ENCODE measurements at regions not wholly inside any gene's neighbourhood (a gene's known extent, or its start where the extent isn't known, plus 50 kb on each side); places are given as distances from the start of the nearest gene placed in this dataset.

DNA sequence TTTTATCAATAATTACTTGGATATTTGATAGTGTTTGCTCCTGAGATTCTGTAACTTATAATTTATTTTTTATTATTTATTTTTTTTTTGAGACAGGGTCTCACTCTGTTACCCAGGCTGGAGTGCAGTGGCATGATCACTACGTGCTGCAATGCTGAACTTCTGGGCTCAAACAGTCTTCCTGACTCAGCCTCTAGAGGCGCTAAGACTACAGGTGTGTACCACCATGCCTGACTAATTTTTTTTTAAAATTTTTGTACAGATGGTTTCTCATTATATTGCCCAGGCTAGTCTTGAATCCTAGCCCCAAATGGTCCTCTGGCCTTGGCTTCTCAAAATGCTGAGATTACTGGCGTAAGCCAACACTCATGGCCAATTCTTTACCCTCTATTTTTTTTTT, 845.5 kb upstream of the ADGRL4 start:
- H3K4me1 ChIP-seq (ENCODE audit: insufficient read depth, low read length, poor library complexity, severe bottlenecking), result no peaks in the 10 kb centered on the region
- H3K9me2 ChIP-seq (ENCODE audit: insufficient read depth, low read length), result no peaks in the 10 kb centered on the region
- no peak overlapping the region for H3K4me3 ChIP-seq (ENCODE audit: low read depth, low read length, poor library complexity, severe bottlenecking)
- no peaks in the 10 kb centered on the region for H3K79me2 ChIP-seq (ENCODE audit: insufficient read depth, low read depth, low read length)
- H3K9me3 ChIP-seq (ENCODE audit: low read length), result no peaks in the 10 kb centered on the region
- POLR2A ChIA-PET, result no interaction called here
- no peak overlapping the region for H2AFZ ChIP-seq (ENCODE audit: low read length)
- intact Hi-C loops (cut with micrococcal nuclease; ENCODE audit: unreplicated experiment), result no loop called here
- BruUV-seq (replicated peaks), result no TSS peak
- H3K4me2 ChIP-seq (ENCODE audit: low read length), result no peak overlapping the region
- DNase-seq (ENCODE audit: low spot score), result peak; percentile 48
- no peaks in the 10 kb centered on the region for H4K20me1 ChIP-seq (ENCODE audit: insufficient read depth, low read length)
- H3K27ac ChIP-seq (ENCODE audit: low read depth, low read length, poor library complexity, severe bottlenecking), result no peak overlapping the region
- TF ChIP-seq, protein P1, sequence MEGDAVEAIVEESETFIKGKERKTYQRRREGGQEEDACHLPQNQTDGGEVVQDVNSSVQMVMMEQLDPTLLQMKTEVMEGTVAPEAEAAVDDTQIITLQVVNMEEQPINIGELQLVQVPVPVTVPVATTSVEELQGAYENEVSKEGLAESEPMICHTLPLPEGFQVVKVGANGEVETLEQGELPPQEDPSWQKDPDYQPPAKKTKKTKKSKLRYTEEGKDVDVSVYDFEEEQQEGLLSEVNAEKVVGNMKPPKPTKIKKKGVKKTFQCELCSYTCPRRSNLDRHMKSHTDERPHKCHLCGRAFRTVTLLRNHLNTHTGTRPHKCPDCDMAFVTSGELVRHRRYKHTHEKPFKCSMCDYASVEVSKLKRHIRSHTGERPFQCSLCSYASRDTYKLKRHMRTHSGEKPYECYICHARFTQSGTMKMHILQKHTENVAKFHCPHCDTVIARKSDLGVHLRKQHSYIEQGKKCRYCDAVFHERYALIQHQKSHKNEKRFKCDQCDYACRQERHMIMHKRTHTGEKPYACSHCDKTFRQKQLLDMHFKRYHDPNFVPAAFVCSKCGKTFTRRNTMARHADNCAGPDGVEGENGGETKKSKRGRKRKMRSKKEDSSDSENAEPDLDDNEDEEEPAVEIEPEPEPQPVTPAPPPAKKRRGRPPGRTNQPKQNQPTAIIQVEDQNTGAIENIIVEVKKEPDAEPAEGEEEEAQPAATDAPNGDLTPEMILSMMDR (conservative IDR thresholded peaks at IDR 0.05; ENCODE audit: low read length), result peak; percentile 77
- TF ChIP-seq EZH2phosphoT487 (IDR thresholded peaks at IDR 0.05; ENCODE audit: borderline replicate concordance, low read depth, low read length), result no peak
- no peaks in the 10 kb centered on the region for H3K36me3 ChIP-seq (ENCODE audit: insufficient read depth, low read length)
- CTCF ChIA-PET (ENCODE audit: unreplicated experiment), result no interaction called here

- no TSS peak for BruUV-seq (replicated peaks)
- Histone ChIP-seq H3K4me2 (ENCODE audit: low read length) (no peak overlapping the region), H3K4me3 (ENCODE audit: low read depth, low read length, poor library complexity, severe bottlenecking) (no peak overlapping the region), H3K4me1 (ENCODE audit: insufficient read depth, low read length, poor library complexity, severe bottlenecking) (no peaks in the 10 kb centered on the region), H3K9me2 (ENCODE audit: insufficient read depth, low read length) (no peaks in the 10 kb centered on the region), H3K27ac (ENCODE audit: low read depth, low read length, poor library complexity, severe bottlenecking) (no peak overlapping the region), H3K79me2 (ENCODE audit: insufficient read depth, low read depth, low read length) (no peaks in the 10 kb centered on the region), H3K36me3 (ENCODE audit: insufficient read depth, low read length) (no peaks in the 10 kb centered on the region), H2AFZ (ENCODE audit: low read length) (no peak overlapping the region), H3K9me3 (ENCODE audit: low read length) (no peaks in the 10 kb centered on the region; the same call in 1 of the 2 replicates), H4K20me1 (ENCODE audit: insufficient read depth, low read length) (no peaks in the 10 kb centered on the region)
- intact Hi-C loops (cut with micrococcal nuclease; ENCODE audit: unreplicated experiment), result no loop called here
- TF ChIP-seq, protein P1 (conservative IDR thresholded peaks at IDR 0.05; ENCODE audit: low read length), result no peak
- no peak for TF ChIP-seq EZH2phosphoT487 (IDR thresholded peaks at IDR 0.05; ENCODE audit: borderline replicate concordance, low read depth, low read length)
- no peak for DNase-seq (ENCODE audit: low spot score)
- POLR2A ChIA-PET, result interaction anchor here (1.4 kb wide), 1 partner anchor 22 kb away, joined by 3 read pairs; no protein-coding TSS in a partner anchor
- CTCF ChIA-PET (ENCODE audit: unreplicated experiment), result no interaction called here
Observed at GRCh38 chr1:79849388-79849787, 842.9 kb upstream of the ADGRL4 start.

- Histone ChIP-seq H3K9me2 (ENCODE audit: insufficient read depth, low read length) (no peaks in the 10 kb centered on the region), H3K4me2 (ENCODE audit: low read length) (no peak overlapping the region), H2AFZ (ENCODE audit: low read length) (no peak overlapping the region), H3K9me3 (ENCODE audit: low read length) (no peaks in the 10 kb centered on the region; the same call in 1 of the 2 replicates), H3K79me2 (ENCODE audit: insufficient read depth, low read depth, low read length) (no peaks in the 10 kb centered on the region), H4K20me1 (ENCODE audit: insufficient read depth, low read length) (no peaks in the 10 kb centered on the region), H3K4me1 (ENCODE audit: insufficient read depth, low read length, poor library complexity, severe bottlenecking) (no peaks in the 10 kb centered on the region), H3K27ac (ENCODE audit: low read depth, low read length, poor library complexity, severe bottlenecking) (no peak overlapping the region), H3K36me3 (ENCODE audit: insufficient read depth, low read length) (no peaks in the 10 kb centered on the region), H3K4me3 (ENCODE audit: low read depth, low read length, poor library complexity, severe bottlenecking) (no peak overlapping the region)
- DNase-seq (ENCODE audit: low spot score), result no peak
- ChIA-PET POLR2A (no interaction called here), CTCF (ENCODE audit: unreplicated experiment) (no interaction called here)
- no TSS peak for BruUV-seq (replicated peaks)
- TF ChIP-seq, protein P1 (conservative IDR thresholded peaks at IDR 0.05; ENCODE audit: low read length), result no peak
- no peak for TF ChIP-seq EZH2phosphoT487 (IDR thresholded peaks at IDR 0.05; ENCODE audit: borderline replicate concordance, low read depth, low read length)
- intact Hi-C loops (cut with micrococcal nuclease; ENCODE audit: unreplicated experiment), result no loop called here
Observed at GRCh38 chr1:79848316-79848715, 841.8 kb upstream of the ADGRL4 start.
